22Rv1 (cell line): ENCODE measurements at regions not wholly inside any gene's neighbourhood (a gene's known extent, or its start where the extent isn't known, plus 50 kb on each side); places are given as distances from the start of the nearest gene placed in this dataset.

Experiments
- CTCF ChIP-seq: fragments of 450-650 bp; IDR thresholded peaks from 2 replicates; pipeline ENCODE4 v1.5.1; 2017; ENCODE audit warnings: mild to moderate bottlenecking
- ZFX ChIP-seq: fragments of 450-650 bp; IDR thresholded peaks from 2 replicates; pipeline ENCODE4 v1.6.1; 2017; ENCODE audit warnings: antibody characterized with exemption, borderline replicate concordance

- TF ChIP-seq CTCF = no peak
- no peak for TF ChIP-seq ZFX
Measured at GRCh38 chr10:110433740-110434139, 64.0 kb upstream of the DUSP5 start.
